CD4-positive, alpha-beta T cell (primary cell): ENCODE measurements at regions not wholly inside any gene's neighbourhood (a gene's known extent, or its start where the extent isn't known, plus 50 kb on each side); places are given as distances from the start of the nearest gene placed in this dataset.

ENCODE experiments used
- ATAC-seq: fragments of 200-7000 bp; cut with Tn5 transposase; one replicate; pipeline ENCODE4 v1.10.0; 2022; ENCODE audit warnings: mild to moderate bottlenecking; ENCODE audit not compliant: poor library complexity
- CTCF ChIA-PET: fragments of 350-600 bp; sonication (Branson Sonifier 250); formaldehyde crosslinking; loops from one replicate; lab custom pipeline; 2021; ENCODE audit warnings: antibody characterized with exemption, inconsistent platforms; lab: Charles Lee
- POLR2A ChIA-PET: fragments of 350-600 bp; sonication (Branson Sonifier 250); formaldehyde crosslinking; loops from one replicate; lab custom pipeline; 2021; ENCODE audit warnings: antibody characterized with exemption, inconsistent platforms; lab: Charles Lee
- DNase-seq, 14 experiments: peaks; one replicate each; pipeline ENCODE4 v3.0.0-alpha.2; 2013 to 2020; ENCODE audit warnings: mixed read lengths in 2 of 14
- H3K27ac ChIP-seq, 2 donors: one replicate each; pipeline versions ENCODE4 v1.5.1 to v1.7.0; 2013; ENCODE audit warnings: low read length in 2 of 2, low read depth in 1 of 2, mild to moderate bottlenecking in 1 of 2
- H3K27me3 ChIP-seq, 2 experiments: 1 replicate in 1 of 2; 2 replicates in 1 of 2; pipeline versions ENCODE4 v1.6.1 to v1.7.0; 2013; ENCODE audit warnings: low read length in 2 of 2, control low read depth in 1 of 2, mild to moderate bottlenecking in 1 of 2, moderate library complexity in 1 of 2; ENCODE audit not compliant: insufficient read depth in 2 of 2, control insufficient read depth in 1 of 2
- H3K36me3 ChIP-seq: one replicate; pipeline ENCODE4 v1.6.1; 2013; ENCODE audit warnings: low read length, control low read depth; ENCODE audit not compliant: insufficient read depth
- H3K4me1 ChIP-seq: one replicate; pipeline ENCODE4 v1.6.1; 2013; ENCODE audit warnings: low read length, control low read depth; ENCODE audit not compliant: insufficient read depth
- H3K4me3 ChIP-seq: one replicate; pipeline ENCODE4 v1.5.1; 2013; ENCODE audit warnings: mild to moderate bottlenecking, low read length, moderate library complexity
- H3K9me3 ChIP-seq, 2 experiments: 1 replicate in 1 of 2; 2 replicates in 1 of 2; pipeline versions ENCODE4 v1.6.1 to v1.7.0; 2013; ENCODE audit warnings: low read length in 2 of 2, mild to moderate bottlenecking in 2 of 2, control low read depth in 1 of 2, moderate library complexity in 1 of 2; ENCODE audit not compliant: control insufficient read depth in 1 of 2, insufficient read depth in 1 of 2
- H3K27ac Mint-ChIP-seq: one replicate; pipeline ENCODE4 v1.8.0; 2020; ENCODE audit warnings: mixed read lengths
- H3K27me3 Mint-ChIP-seq: one replicate; pipeline ENCODE4 v1.8.0; 2021; ENCODE audit warnings: mixed read lengths
- H3K36me3 Mint-ChIP-seq: one replicate; pipeline ENCODE4 v1.8.0; 2021; ENCODE audit warnings: low read depth, mixed read lengths
- H3K4me1 Mint-ChIP-seq: one replicate; pipeline ENCODE4 v1.8.0; 2021; ENCODE audit warnings: low read depth, mixed read lengths
- H3K4me3 Mint-ChIP-seq: one replicate; pipeline ENCODE4 v1.8.0; 2020; ENCODE audit warnings: mild to moderate bottlenecking, mixed read lengths
- H3K9me3 Mint-ChIP-seq: one replicate; pipeline ENCODE4 v1.8.0; 2020; ENCODE audit warnings: mixed read lengths
- intact Hi-C, 2 experiments: fragments of 100-400 bp; cut with DNase I in 1 of 2; cut with micrococcal nuclease in 1 of 2; formaldehyde crosslinking; loops; one replicate each; pipeline versions ENCODE4 v1.15.1 to v1.9.0; 2023 to 2025; cut with DNase I, micrococcal nuclease
- TF ChIP-seq, protein P1 (sequence below): fragments of 200-600 bp; IDR thresholded peaks from one replicate; pipeline ENCODE4 v1.8.0; 2022; ENCODE audit warnings: antibody characterized with exemption, mild to moderate bottlenecking

DNA sequence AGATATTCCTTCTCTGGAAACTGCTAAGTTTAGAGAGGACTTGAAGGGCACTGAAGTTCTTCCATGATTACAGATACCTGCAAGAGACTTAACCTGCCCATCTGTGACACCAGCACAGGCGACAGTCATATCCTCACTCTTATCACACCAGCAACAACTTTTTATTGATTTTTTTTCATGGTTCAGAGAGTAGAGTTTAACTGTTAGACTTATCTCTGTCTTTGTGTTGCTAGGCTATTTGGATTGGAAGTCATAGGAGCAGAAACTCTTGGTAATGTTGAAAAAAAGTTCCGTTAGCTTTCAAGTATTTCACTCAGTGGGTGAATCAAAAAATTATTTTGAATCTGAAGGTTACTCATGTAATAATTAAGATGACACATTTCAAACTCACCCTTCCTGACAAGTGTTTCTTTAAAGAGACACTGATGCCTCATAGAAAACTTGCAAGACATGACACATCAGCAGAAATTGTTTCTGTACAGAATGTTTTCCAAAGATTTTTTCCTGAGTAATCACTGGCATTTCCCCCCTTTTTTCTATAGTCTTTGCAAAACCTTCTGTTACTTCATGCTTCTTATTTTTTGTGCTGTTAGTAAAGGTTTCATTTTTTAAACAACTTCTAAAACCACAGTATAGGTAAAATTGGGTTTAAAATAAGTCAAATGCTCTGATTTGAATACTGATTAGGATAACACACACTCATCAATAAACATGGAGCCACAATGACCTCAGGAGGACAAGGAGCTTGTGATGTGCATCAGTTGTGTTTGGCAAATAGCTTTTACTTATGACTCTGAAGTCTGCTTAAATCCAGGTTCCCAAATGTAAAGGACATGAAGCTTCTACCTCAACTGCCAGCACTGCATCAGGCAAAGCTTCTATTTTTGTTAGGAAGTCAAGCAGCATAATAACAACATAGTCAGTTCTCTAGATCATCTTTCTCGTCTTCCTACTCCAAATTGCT is 252.9 kb upstream of the MAN1A1 start:
- no peaks in the 10 kb centered on the region for H3K9me3 Mint-ChIP-seq
- ChIA-PET POLR2A (no interaction called here), CTCF (no interaction called here)
- Histone ChIP-seq H3K36me3 (no peaks in the 10 kb centered on the region), H3K4me1 (no peaks in the 10 kb centered on the region), H3K27ac (no peak overlapping the region), H3K27me3 (no peaks in the 10 kb centered on the region), H3K4me3 (no peak overlapping the region), H3K9me3 (no peaks in the 10 kb centered on the region)
- ATAC-seq (no peak), DNase-seq (no peak)
- no peaks in the 10 kb centered on the region for H3K36me3 Mint-ChIP-seq
- no peaks in the 10 kb centered on the region for H3K27me3 Mint-ChIP-seq
- intact Hi-C loops, result no loop called here
- no peak overlapping the region for H3K27ac Mint-ChIP-seq
- no peak overlapping the region for H3K4me3 Mint-ChIP-seq
- H3K4me1 Mint-ChIP-seq, result no peaks in the 10 kb centered on the region
- TF ChIP-seq, protein P1, sequence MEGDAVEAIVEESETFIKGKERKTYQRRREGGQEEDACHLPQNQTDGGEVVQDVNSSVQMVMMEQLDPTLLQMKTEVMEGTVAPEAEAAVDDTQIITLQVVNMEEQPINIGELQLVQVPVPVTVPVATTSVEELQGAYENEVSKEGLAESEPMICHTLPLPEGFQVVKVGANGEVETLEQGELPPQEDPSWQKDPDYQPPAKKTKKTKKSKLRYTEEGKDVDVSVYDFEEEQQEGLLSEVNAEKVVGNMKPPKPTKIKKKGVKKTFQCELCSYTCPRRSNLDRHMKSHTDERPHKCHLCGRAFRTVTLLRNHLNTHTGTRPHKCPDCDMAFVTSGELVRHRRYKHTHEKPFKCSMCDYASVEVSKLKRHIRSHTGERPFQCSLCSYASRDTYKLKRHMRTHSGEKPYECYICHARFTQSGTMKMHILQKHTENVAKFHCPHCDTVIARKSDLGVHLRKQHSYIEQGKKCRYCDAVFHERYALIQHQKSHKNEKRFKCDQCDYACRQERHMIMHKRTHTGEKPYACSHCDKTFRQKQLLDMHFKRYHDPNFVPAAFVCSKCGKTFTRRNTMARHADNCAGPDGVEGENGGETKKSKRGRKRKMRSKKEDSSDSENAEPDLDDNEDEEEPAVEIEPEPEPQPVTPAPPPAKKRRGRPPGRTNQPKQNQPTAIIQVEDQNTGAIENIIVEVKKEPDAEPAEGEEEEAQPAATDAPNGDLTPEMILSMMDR, result no peak

- no peak overlapping the region for H3K27ac ChIP-seq
- H3K4me3 ChIP-seq, result no peak overlapping the region
- no peak overlapping the region for H3K4me3 Mint-ChIP-seq
- no peaks in the 10 kb centered on the region for H3K9me3 ChIP-seq
- ChIA-PET CTCF (no interaction called here), POLR2A (no interaction called here)
- TF ChIP-seq, protein P1, result no peak
- H3K36me3 Mint-ChIP-seq, result no peaks in the 10 kb centered on the region
- H3K9me3 Mint-ChIP-seq, result no peaks in the 10 kb centered on the region
- DNase-seq (no peak), ATAC-seq (no peak)
- no peaks in the 10 kb centered on the region for H3K4me1 ChIP-seq
- H3K36me3 ChIP-seq, result no peaks in the 10 kb centered on the region
- intact Hi-C loops, result no loop called here
- no peaks in the 10 kb centered on the region for H3K27me3 ChIP-seq
- H3K4me1 Mint-ChIP-seq, result no peaks in the 10 kb centered on the region
- no peaks in the 10 kb centered on the region for H3K27me3 Mint-ChIP-seq
- H3K27ac Mint-ChIP-seq, result no peak overlapping the region
Observed at GRCh38 chr6:119598883-119599282, 249.3 kb upstream of the MAN1A1 start.

DNA sequence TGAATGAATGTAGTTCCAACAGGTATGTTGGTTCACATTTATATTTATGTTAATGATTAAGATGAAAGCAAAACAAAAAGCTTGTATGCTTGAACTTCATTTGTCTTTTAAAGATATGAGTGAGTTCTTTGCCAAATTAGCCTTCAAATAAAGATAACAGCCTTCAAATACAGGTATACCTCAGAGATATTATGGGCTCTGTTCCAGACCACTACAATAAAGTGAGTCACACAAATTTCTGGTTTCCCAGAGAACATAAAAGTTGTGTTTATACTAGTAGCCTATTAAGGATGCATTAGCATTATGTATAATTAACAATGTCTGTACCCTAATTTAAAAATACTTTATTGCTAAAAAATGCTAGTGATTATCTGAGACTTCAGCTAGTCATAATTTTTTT is 245.3 kb upstream of the MAN1A1 start:
- Mint-ChIP-seq H3K36me3 (no peaks in the 10 kb centered on the region), H3K27ac (no peak overlapping the region), H3K9me3 (no peaks in the 10 kb centered on the region), H3K4me3 (no peak overlapping the region), H3K27me3 (no peaks in the 10 kb centered on the region), H3K4me1 (no peaks in the 10 kb centered on the region)
- DNase-seq, result no peak
- Histone ChIP-seq H3K9me3 (no peaks in the 10 kb centered on the region), H3K27ac (no peak overlapping the region), H3K4me3 (no peak overlapping the region), H3K36me3 (no peaks in the 10 kb centered on the region), H3K4me1 (no peaks in the 10 kb centered on the region), H3K27me3 (no peaks in the 10 kb centered on the region)
- intact Hi-C loops, result no loop called here
- TF ChIP-seq, protein P1, result no peak
- POLR2A ChIA-PET, result no interaction called here
- CTCF ChIA-PET, result no interaction called here
- ATAC-seq, result no peak
